H1 (cell line): ENCODE measurements at regions not wholly inside any gene's neighbourhood (a gene's known extent, or its start where the extent isn't known, plus 50 kb on each side); places are given as distances from the start of the nearest gene placed in this dataset.

Source experiments
- BRCA1 ChIP-seq: IDR thresholded peaks from 2 replicates; pipeline ENCODE4 v1.6.1; 2012; ENCODE audit warnings: low read depth, low read length, improper control_type of control experiment
- CEBPB ChIP-seq: IDR thresholded peaks from 2 replicates; pipeline ENCODE4 v1.6.1; 2012; ENCODE audit warnings: low read depth, low read length
- POU5F1 ChIP-seq: IDR thresholded peaks from 2 replicates; pipeline ENCODE4 v1.6.1; 2011; ENCODE audit warnings: low read depth, mild to moderate bottlenecking, low read length, moderate library complexity
- RFX5 ChIP-seq: IDR thresholded peaks from 2 replicates; pipeline ENCODE4 v1.6.1; 2011; ENCODE audit warnings: low read depth, low read length, improper control_type of control experiment, borderline replicate concordance
- SIRT6 ChIP-seq: IDR thresholded peaks from one replicate; pipeline ENCODE4 v1.7.1; 2012; ENCODE audit warnings: low read length, inconsistent platforms
- SIX5 ChIP-seq: IDR thresholded peaks from 2 replicates; pipeline ENCODE4 v1.6.1; 2011; ENCODE audit warnings: mild to moderate bottlenecking, low read depth, low read length
- TCF12 ChIP-seq: IDR thresholded peaks from 2 replicates; pipeline ENCODE4 v1.6.1; 2011; ENCODE audit warnings: low read depth, mild to moderate bottlenecking, low read length

GRCh38 chr6:124907596-124907995 lies 54.6 kb upstream of the RNF217 start (continued):
- TF ChIP-seq RFX5 (no peak), BRCA1 (no peak), POU5F1 (no peak), SIX5 (no peak), CEBPB (no peak), SIRT6 (no peak), TCF12 (no peak)
